ENCODE measurements at regions not wholly inside any gene's neighbourhood (a gene's known extent, or its start where the extent isn't known, plus 50 kb on each side); places are given as distances from the start of the nearest gene placed in this dataset.

GRCh38 chr7:66556177-66556548 lies 72.5 kb upstream of the KCTD7 start:
- peaks cover 18% of the 10 kb centered on the region for H3K36me3 ChIP-seq
- intact Hi-C loops (cut with DNase I): no loop called here
- H3K4me1 ChIP-seq: no peaks in the 10 kb centered on the region
- no peak for DNase-seq
- H3K27me3 ChIP-seq: no peaks in the 10 kb centered on the region
- TF ChIP-seq CTCF (IDR thresholded peaks at IDR 0.05): no peak
- no peaks in the 10 kb centered on the region for H3K9me3 ChIP-seq
- no peak overlapping the region for H3K27ac ChIP-seq
- H3K4me3 ChIP-seq: no peak overlapping the region
- no peak overlapping the region for H3K9ac ChIP-seq (ENCODE audit: low read depth in 2 of 2, low read length in 2 of 2)

GRCh38 chr7:66556549-66557213 lies 72.0 kb upstream of the KCTD7 start:
- H3K9me3 ChIP-seq: no peaks in the 10 kb centered on the region
- H3K4me3 ChIP-seq: no peak overlapping the region
- no peaks in the 10 kb centered on the region for H3K27me3 ChIP-seq
- H3K36me3 ChIP-seq: peaks cover 13% of the 10 kb centered on the region
- TF ChIP-seq CTCF (IDR thresholded peaks at IDR 0.05): no peak
- H3K4me1 ChIP-seq: no peaks in the 10 kb centered on the region
- no peak for DNase-seq
- intact Hi-C loops (cut with DNase I): no loop called here
- H3K9ac ChIP-seq (ENCODE audit: low read depth in 2 of 2, low read length in 2 of 2): no peak overlapping the region
- H3K27ac ChIP-seq: no peak overlapping the region

GRCh38 chr7:66557214-66558200 lies 71.2 kb upstream of the KCTD7 start:
- Histone ChIP-seq H3K9me3 (no peaks in the 10 kb centered on the region), H3K27me3 (no peaks in the 10 kb centered on the region), H3K9ac (ENCODE audit: low read depth in 2 of 2, low read length in 2 of 2) (no peak overlapping the region), H3K36me3 (peaks cover 13% of the 10 kb centered on the region), H3K27ac (no peak overlapping the region), H3K4me3 (no peak overlapping the region), H3K4me1 (no peaks in the 10 kb centered on the region)
- peak; percentile 77 for DNase-seq
- TF ChIP-seq CTCF (IDR thresholded peaks at IDR 0.05): peak; percentile 91
- intact Hi-C loops (cut with DNase I): no loop called here

- H3K9ac ChIP-seq (ENCODE audit: low read depth in 2 of 2, low read length in 2 of 2): no peak overlapping the region
- no peak overlapping the region for H3K4me3 ChIP-seq
- H3K9me3 ChIP-seq: no peaks in the 10 kb centered on the region
- DNase-seq: no peak
- intact Hi-C loops (cut with DNase I): no loop called here
- no peaks in the 10 kb centered on the region for H3K27me3 ChIP-seq
- no peak overlapping the region for H3K27ac ChIP-seq
- no peak for TF ChIP-seq CTCF (IDR thresholded peaks at IDR 0.05)
- H3K36me3 ChIP-seq: peaks cover 13% of the 10 kb centered on the region
- H3K4me1 ChIP-seq: no peaks in the 10 kb centered on the region
Measured at GRCh38 chr7:66558201-66558641, 70.5 kb upstream of the KCTD7 start.

GRCh38 chr7:66558660-66559465 lies 69.8 kb upstream of the KCTD7 start:
- DNase-seq: no peak
- intact Hi-C loops (cut with DNase I): no loop called here
- TF ChIP-seq CTCF (IDR thresholded peaks at IDR 0.05): no peak
- H3K4me1 ChIP-seq: no peaks in the 10 kb centered on the region
- H3K36me3 ChIP-seq: peaks cover 13% of the 10 kb centered on the region
- H3K9me3 ChIP-seq: no peaks in the 10 kb centered on the region
- no peak overlapping the region for H3K4me3 ChIP-seq
- no peak overlapping the region for H3K9ac ChIP-seq (ENCODE audit: low read depth in 2 of 2, low read length in 2 of 2)
- H3K27me3 ChIP-seq: no peaks in the 10 kb centered on the region
- H3K27ac ChIP-seq: no peak overlapping the region
